ENCODE measurements at regions not wholly inside any gene's neighbourhood (a gene's known extent, or its start where the extent isn't known, plus 50 kb on each side); places are given as distances from the start of the nearest gene placed in this dataset.

GRCh38 chr5:66368811-66369210 is 224.7 kb downstream of the SREK1 start:
- no peaks in the 10 kb centered on the region for H3K4me1 ChIP-seq (ENCODE audit: insufficient read depth, low read length, poor library complexity, severe bottlenecking)
- H3K4me3 ChIP-seq (ENCODE audit: low read length, poor library complexity, severe bottlenecking) = no peak overlapping the region
- H3K9ac ChIP-seq (ENCODE audit: low read depth, low read length, poor library complexity, severe bottlenecking) = no peak overlapping the region
- no peaks in the 10 kb centered on the region for H3K36me3 ChIP-seq (ENCODE audit: insufficient read depth, low read length)
- H3F3A ChIP-seq (ENCODE audit: low read depth) = no peaks in the 10 kb centered on the region
- no peak overlapping the region for H2AFZ ChIP-seq (ENCODE audit: low read length)
- no peaks in the 10 kb centered on the region for H3K79me2 ChIP-seq (ENCODE audit: insufficient read depth, low read length)
- H3K9me2 ChIP-seq (replicated peaks; ENCODE audit: low read depth, low read length) = no peaks in the 10 kb centered on the region
- no peak overlapping the region for H3K4me2 ChIP-seq (ENCODE audit: low read depth, low read length, poor library complexity, severe bottlenecking)
- no peaks in the 10 kb centered on the region for H4K20me1 ChIP-seq (ENCODE audit: insufficient read depth, low read length, poor library complexity, severe bottlenecking)
- H3K9me3 ChIP-seq (ENCODE audit: insufficient read depth, low read depth, low read length) = no peaks in the 10 kb centered on the region
- no peaks in the 10 kb centered on the region for H3K27me3 ChIP-seq (ENCODE audit: insufficient read depth, low read length, poor library complexity, severe bottlenecking)
- TF ChIP-seq EZH2phosphoT487 (IDR thresholded peaks at IDR 0.05; ENCODE audit: borderline replicate concordance) = no peak
- TF ChIP-seq, protein P1, sequence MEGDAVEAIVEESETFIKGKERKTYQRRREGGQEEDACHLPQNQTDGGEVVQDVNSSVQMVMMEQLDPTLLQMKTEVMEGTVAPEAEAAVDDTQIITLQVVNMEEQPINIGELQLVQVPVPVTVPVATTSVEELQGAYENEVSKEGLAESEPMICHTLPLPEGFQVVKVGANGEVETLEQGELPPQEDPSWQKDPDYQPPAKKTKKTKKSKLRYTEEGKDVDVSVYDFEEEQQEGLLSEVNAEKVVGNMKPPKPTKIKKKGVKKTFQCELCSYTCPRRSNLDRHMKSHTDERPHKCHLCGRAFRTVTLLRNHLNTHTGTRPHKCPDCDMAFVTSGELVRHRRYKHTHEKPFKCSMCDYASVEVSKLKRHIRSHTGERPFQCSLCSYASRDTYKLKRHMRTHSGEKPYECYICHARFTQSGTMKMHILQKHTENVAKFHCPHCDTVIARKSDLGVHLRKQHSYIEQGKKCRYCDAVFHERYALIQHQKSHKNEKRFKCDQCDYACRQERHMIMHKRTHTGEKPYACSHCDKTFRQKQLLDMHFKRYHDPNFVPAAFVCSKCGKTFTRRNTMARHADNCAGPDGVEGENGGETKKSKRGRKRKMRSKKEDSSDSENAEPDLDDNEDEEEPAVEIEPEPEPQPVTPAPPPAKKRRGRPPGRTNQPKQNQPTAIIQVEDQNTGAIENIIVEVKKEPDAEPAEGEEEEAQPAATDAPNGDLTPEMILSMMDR (conservative IDR thresholded peaks at IDR 0.05; ENCODE audit: low read length) = no peak

GRCh38 chr5:66377747-66378146 is 218.4 kb upstream of the MAST4 start:
- Histone ChIP-seq H3K36me3 (ENCODE audit: insufficient read depth, low read length) (no peaks in the 10 kb centered on the region), H4K20me1 (ENCODE audit: insufficient read depth, low read length, poor library complexity, severe bottlenecking) (no peaks in the 10 kb centered on the region), H3K79me2 (ENCODE audit: insufficient read depth, low read length) (no peaks in the 10 kb centered on the region), H3K9ac (ENCODE audit: low read depth, low read length, poor library complexity, severe bottlenecking) (no peak overlapping the region), H3K9me2 (replicated peaks; ENCODE audit: low read depth, low read length) (no peaks in the 10 kb centered on the region; the same call in 1 of the 2 replicates), H3K9me3 (ENCODE audit: insufficient read depth, low read depth, low read length) (no peaks in the 10 kb centered on the region; the same call in 1 of the 2 replicates), H3K27me3 (ENCODE audit: insufficient read depth, low read length, poor library complexity, severe bottlenecking) (no peaks in the 10 kb centered on the region), H3F3A (ENCODE audit: low read depth) (no peaks in the 10 kb centered on the region), H3K4me2 (ENCODE audit: low read depth, low read length, poor library complexity, severe bottlenecking) (no peak overlapping the region), H3K4me3 (ENCODE audit: low read length, poor library complexity, severe bottlenecking) (no peak overlapping the region), H3K4me1 (ENCODE audit: insufficient read depth, low read length, poor library complexity, severe bottlenecking) (no peaks in the 10 kb centered on the region), H2AFZ (ENCODE audit: low read length) (no peak overlapping the region)
- no peak for TF ChIP-seq EZH2phosphoT487 (IDR thresholded peaks at IDR 0.05; ENCODE audit: borderline replicate concordance)
- TF ChIP-seq, protein P1 (conservative IDR thresholded peaks at IDR 0.05; ENCODE audit: low read length) = no peak

DNA sequence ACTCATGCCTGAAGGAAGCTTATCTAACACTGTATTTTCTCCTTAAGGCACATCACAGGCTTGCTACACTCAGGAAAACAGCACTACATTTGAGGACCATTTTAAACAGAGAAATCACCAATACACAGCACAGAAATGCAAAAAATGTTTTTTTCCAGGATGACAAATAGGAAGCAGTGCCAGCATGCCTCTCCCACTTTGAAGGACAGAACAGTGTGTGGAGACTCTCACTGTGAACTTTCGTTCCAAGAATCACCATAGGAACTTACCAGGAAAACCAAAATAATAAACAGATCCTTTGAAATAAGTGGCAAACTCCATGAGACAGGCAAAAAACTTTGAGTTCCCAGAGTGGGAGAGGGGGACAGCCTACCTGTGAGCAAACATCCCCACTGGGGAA is 217.8 kb upstream of the MAST4 start:
- Histone ChIP-seq H3K27me3 (ENCODE audit: insufficient read depth, low read length, poor library complexity, severe bottlenecking) (no peaks in the 10 kb centered on the region), H3K9me2 (replicated peaks; ENCODE audit: low read depth, low read length) (no peaks in the 10 kb centered on the region; the same call in 1 of the 2 replicates), H3K4me3 (ENCODE audit: low read length, poor library complexity, severe bottlenecking) (no peak overlapping the region), H3K36me3 (ENCODE audit: insufficient read depth, low read length) (no peaks in the 10 kb centered on the region), H4K20me1 (ENCODE audit: insufficient read depth, low read length, poor library complexity, severe bottlenecking) (no peaks in the 10 kb centered on the region), H3K4me2 (ENCODE audit: low read depth, low read length, poor library complexity, severe bottlenecking) (no peak overlapping the region), H3K79me2 (ENCODE audit: insufficient read depth, low read length) (no peaks in the 10 kb centered on the region), H3K9me3 (ENCODE audit: insufficient read depth, low read depth, low read length) (no peaks in the 10 kb centered on the region; the same call in 1 of the 2 replicates), H3F3A (ENCODE audit: low read depth) (no peaks in the 10 kb centered on the region), H3K9ac (ENCODE audit: low read depth, low read length, poor library complexity, severe bottlenecking) (no peak overlapping the region), H2AFZ (ENCODE audit: low read length) (no peak overlapping the region), H3K4me1 (ENCODE audit: insufficient read depth, low read length, poor library complexity, severe bottlenecking) (no peaks in the 10 kb centered on the region)
- TF ChIP-seq, protein P1 (conservative IDR thresholded peaks at IDR 0.05; ENCODE audit: low read length) = no peak
- TF ChIP-seq EZH2phosphoT487 (IDR thresholded peaks at IDR 0.05; ENCODE audit: borderline replicate concordance) = no peak
